Subcutaneous abdominal adipose tissue (tissue), 5 donors: ENCODE measurements at regions not wholly inside any gene's neighbourhood (a gene's known extent, or its start where the extent isn't known, plus 50 kb on each side); places are given as distances from the start of the nearest gene placed in this dataset.
"Not testable (repeated sequence)": the region's sequence is repeated elsewhere in the genome, so short reads cannot be mapped to it uniquely, and the experiment has no call there.

Source experiments
- H3K27ac ChIP-seq: one replicate; pipeline ENCODE4 v1.7.0; 2013; ENCODE audit warnings: low read depth, mild to moderate bottlenecking, inconsistent platforms, low read length, moderate library complexity
- H3K27me3 ChIP-seq, 5 donors: one replicate each; pipeline ENCODE4 v1.7.0; 2013; ENCODE audit warnings: low read length in 5 of 5, inconsistent platforms in 1 of 5; ENCODE audit not compliant: control insufficient read depth in 5 of 5, insufficient read depth in 4 of 5
- H3K36me3 ChIP-seq, 5 donors: one replicate each; pipeline ENCODE4 v1.7.0; 2013; ENCODE audit warnings: low read length in 5 of 5; ENCODE audit not compliant: control insufficient read depth in 5 of 5, insufficient read depth in 5 of 5
- H3K4me1 ChIP-seq, 5 donors: one replicate each; pipeline ENCODE4 v1.7.0; 2013; ENCODE audit warnings: low read length in 5 of 5, mild to moderate bottlenecking in 3 of 5, moderate library complexity in 1 of 5; ENCODE audit not compliant: control insufficient read depth in 5 of 5, insufficient read depth in 5 of 5
- H3K4me3 ChIP-seq, 5 donors: one replicate each; pipeline ENCODE4 v1.7.0; 2013; ENCODE audit warnings: low read length in 5 of 5, low read depth in 1 of 5
- H3K9ac ChIP-seq, 5 donors: one replicate each; pipeline ENCODE4 v1.7.0; 2013; ENCODE audit warnings: low read length in 5 of 5, mild to moderate bottlenecking in 4 of 5, moderate library complexity in 3 of 5
- H3K9me3 ChIP-seq, 5 donors: one replicate each; pipeline ENCODE4 v1.7.0; 2013; ENCODE audit warnings: low read length in 5 of 5; ENCODE audit not compliant: control insufficient read depth in 5 of 5
- donor health status: healthy.
- donor health status: healthy.
- donor health status: healthy.
- donor health status: healthy.
- donor health status: healthy.

GRCh38 chr11:110514967-110515366 is 85.2 kb downstream of the FDX1 start:
- H3K4me3 ChIP-seq, result no peak overlapping the region
- H3K9ac ChIP-seq, result no peak overlapping the region
- no peaks in the 10 kb centered on the region for H3K9me3 ChIP-seq
- H3K4me1 ChIP-seq, result peaks cover 0 to 34% (median 29%) of the 10 kb centered on the region in 5 donors
- H3K27me3 ChIP-seq, result no peaks in the 10 kb centered on the region
- no peak overlapping the region for H3K27ac ChIP-seq
- H3K36me3 ChIP-seq, result no peaks in the 10 kb centered on the region

- not testable (repeated sequence) for H3K9me3 ChIP-seq, H3K9ac ChIP-seq, H3K36me3 ChIP-seq, H3K27ac ChIP-seq, H3K27me3 ChIP-seq, H3K4me3 ChIP-seq
- H3K4me1 ChIP-seq, result peaks cover 0 to 41% (median 31%) of the 10 kb centered on the region in 5 donors
Observed at GRCh38 chr11:110517381-110517780, 87.6 kb downstream of the FDX1 start.

GRCh38 chr11:110518809-110519514 is 89.2 kb downstream of the FDX1 start:
- peak overlapping the region; percentile 75 for H3K27ac ChIP-seq
- H3K4me1 ChIP-seq, result peaks cover 0 to 28% (median 18%) of the 10 kb centered on the region in 5 donors
- no peak overlapping the region for H3K4me3 ChIP-seq

GRCh38 chr11:110519796-110520195 is 90.0 kb downstream of the FDX1 start:
- Histone ChIP-seq H3K36me3 (no peaks in the 10 kb centered on the region), H3K27ac (peak overlapping the region; percentile 75), H3K9me3 (peaks cover 0 to 3% (median 0%) of the 10 kb centered on the region in 5 donors), H3K9ac (peak overlapping the region in 1 of 5 donors; percentile 6), H3K4me3 (no peak overlapping the region), H3K4me1 (peaks cover 0 to 19% (median 12%) of the 10 kb centered on the region in 5 donors), H3K27me3 (no peaks in the 10 kb centered on the region)

More at GRCh38 chr11:110518809-110519514, 89.2 kb downstream of the FDX1 start:
- H3K9me3 ChIP-seq, result peaks cover 0 to 3% (median 0%) of the 10 kb centered on the region in 5 donors
- H3K9ac ChIP-seq, result peak overlapping the region in 1 of 5 donors; percentile 6
- no peaks in the 10 kb centered on the region for H3K36me3 ChIP-seq
- no peaks in the 10 kb centered on the region for H3K27me3 ChIP-seq

- H3K9me3 ChIP-seq, result peaks cover 0 to 3% (median 0%) of the 10 kb centered on the region in 5 donors
- peaks cover 0 to 31% (median 20%) of the 10 kb centered on the region in 5 donors for H3K4me1 ChIP-seq
- H3K27ac ChIP-seq, result no peak overlapping the region
- H3K27me3 ChIP-seq, result no peaks in the 10 kb centered on the region
- H3K9ac ChIP-seq, result no peak overlapping the region
- no peak overlapping the region for H3K4me3 ChIP-seq
- no peaks in the 10 kb centered on the region for H3K36me3 ChIP-seq
Observed at GRCh38 chr11:110522471-110522870, 92.7 kb downstream of the FDX1 start.

GRCh38 chr11:110524238-110524637 is 94.5 kb downstream of the FDX1 start:
- no peak overlapping the region for H3K27ac ChIP-seq
- no peak overlapping the region for H3K9ac ChIP-seq
- no peaks in the 10 kb centered on the region for H3K36me3 ChIP-seq
- H3K4me1 ChIP-seq, result peaks cover 0 to 27% (median 17%) of the 10 kb centered on the region in 5 donors
- peaks cover 0 to 4% (median 2%) of the 10 kb centered on the region in 5 donors for H3K9me3 ChIP-seq
- no peak overlapping the region for H3K4me3 ChIP-seq
- H3K27me3 ChIP-seq, result no peaks in the 10 kb centered on the region

- H3K4me1 ChIP-seq, result peaks cover 0 to 12% (median 8%) of the 10 kb centered on the region in 5 donors
- H3K4me3 ChIP-seq, result no peak overlapping the region
- no peaks in the 10 kb centered on the region for H3K36me3 ChIP-seq
- no peak overlapping the region for H3K9ac ChIP-seq
- H3K27me3 ChIP-seq, result no peaks in the 10 kb centered on the region
- H3K27ac ChIP-seq, result peak overlapping the region; percentile 55
- peaks cover 0 to 4% (median 2%) of the 10 kb centered on the region in 5 donors for H3K9me3 ChIP-seq
Observed at GRCh38 chr11:110525883-110526282, 96.1 kb downstream of the FDX1 start.

- Histone ChIP-seq H3K4me1 (peaks cover 0 to 17% (median 11%) of the 10 kb centered on the region in 5 donors), H3K36me3 (no peaks in the 10 kb centered on the region), H3K27ac (peak overlapping the region; percentile 18), H3K9me3 (peaks cover 0 to 4% (median 2%) of the 10 kb centered on the region in 5 donors), H3K4me3 (no peak overlapping the region), H3K27me3 (no peaks in the 10 kb centered on the region), H3K9ac (no peak overlapping the region)
Observed at GRCh38 chr11:110526323-110526722, 96.6 kb downstream of the FDX1 start.
